ENCODE measurements at regions not wholly inside any gene's neighbourhood (a gene's known extent, or its start where the extent isn't known, plus 50 kb on each side); places are given as distances from the start of the nearest gene placed in this dataset.

DNA sequence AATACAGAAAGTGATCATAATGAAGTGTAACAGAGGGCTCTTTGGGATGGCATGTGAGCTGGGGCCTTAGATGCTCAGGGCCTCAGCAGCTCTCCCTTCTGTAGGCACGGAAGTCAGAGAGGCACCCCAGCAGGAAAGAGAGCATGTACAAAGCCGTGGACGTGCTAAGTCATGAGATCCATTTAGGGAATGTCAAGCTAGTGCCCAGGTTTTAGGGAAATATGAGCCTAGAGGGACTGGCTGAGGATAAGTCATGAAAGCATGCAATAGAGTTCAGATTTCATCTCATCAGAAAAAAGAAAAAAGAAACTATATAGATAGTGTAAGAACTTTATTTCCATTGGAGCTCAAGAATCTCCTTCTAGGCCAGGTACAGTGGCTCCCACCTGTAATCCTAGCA is 379.5 kb upstream of the KLF4 start:
- CTCF ChIA-PET, result interaction anchor here (1.1 kb wide), 1 partner anchor 17 kb away, joined by 3 read pairs; no protein-coding TSS in a partner anchor
- no peak for TF ChIP-seq ZNF433 (tag by site-specific recombination; IDR thresholded peaks at IDR 0.05; ENCODE audit: low read depth)
- POLR2A ChIA-PET, result no interaction called here

DNA sequence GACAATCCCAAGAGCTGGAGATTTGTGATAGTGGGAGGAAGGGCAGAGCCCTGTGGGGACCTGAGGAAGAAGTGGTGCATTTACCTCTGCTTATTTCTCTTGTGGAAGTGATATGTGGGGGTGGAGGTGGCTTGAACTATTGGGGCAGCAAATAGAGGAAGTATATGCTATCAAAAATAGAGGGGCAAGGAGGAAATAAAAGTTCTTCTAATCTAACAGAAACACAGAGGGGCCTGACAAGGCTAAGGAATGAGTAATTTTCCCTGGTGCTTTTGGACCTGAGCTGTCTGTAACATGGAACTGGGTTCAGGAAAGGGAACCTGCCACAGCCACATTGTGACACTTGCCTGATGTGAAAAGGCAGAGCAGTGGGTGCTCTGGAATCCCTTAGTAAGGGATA is 378.6 kb upstream of the KLF4 start:
- TF ChIP-seq, protein P1, sequence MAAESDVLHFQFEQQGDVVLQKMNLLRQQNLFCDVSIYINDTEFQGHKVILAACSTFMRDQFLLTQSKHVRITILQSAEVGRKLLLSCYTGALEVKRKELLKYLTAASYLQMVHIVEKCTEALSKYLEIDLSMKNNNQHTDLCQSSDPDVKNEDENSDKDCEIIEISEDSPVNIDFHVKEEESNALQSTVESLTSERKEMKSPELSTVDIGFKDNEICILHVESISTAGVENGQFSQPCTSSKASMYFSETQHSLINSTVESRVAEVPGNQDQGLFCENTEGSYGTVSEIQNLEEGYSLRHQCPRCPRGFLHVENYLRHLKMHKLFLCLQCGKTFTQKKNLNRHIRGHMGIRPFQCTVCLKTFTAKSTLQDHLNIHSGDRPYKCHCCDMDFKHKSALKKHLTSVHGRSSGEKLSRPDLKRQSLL (tag by site-specific recombination; IDR thresholded peaks at IDR 0.05), result no peak
- TF ChIP-seq, protein P2, sequence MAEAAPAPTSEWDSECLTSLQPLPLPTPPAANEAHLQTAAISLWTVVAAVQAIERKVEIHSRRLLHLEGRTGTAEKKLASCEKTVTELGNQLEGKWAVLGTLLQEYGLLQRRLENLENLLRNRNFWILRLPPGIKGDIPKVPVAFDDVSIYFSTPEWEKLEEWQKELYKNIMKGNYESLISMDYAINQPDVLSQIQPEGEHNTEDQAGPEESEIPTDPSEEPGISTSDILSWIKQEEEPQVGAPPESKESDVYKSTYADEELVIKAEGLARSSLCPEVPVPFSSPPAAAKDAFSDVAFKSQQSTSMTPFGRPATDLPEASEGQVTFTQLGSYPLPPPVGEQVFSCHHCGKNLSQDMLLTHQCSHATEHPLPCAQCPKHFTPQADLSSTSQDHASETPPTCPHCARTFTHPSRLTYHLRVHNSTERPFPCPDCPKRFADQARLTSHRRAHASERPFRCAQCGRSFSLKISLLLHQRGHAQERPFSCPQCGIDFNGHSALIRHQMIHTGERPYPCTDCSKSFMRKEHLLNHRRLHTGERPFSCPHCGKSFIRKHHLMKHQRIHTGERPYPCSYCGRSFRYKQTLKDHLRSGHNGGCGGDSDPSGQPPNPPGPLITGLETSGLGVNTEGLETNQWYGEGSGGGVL (tag by site-specific recombination; IDR thresholded peaks at IDR 0.05), result no peak
- TF ChIP-seq OVOL3 (tag by site-specific recombination; IDR thresholded peaks at IDR 0.05) (no peak), ZNF544 (tag by site-specific recombination; IDR thresholded peaks at IDR 0.05) (no peak), ZNF76 (tag by site-specific recombination; IDR thresholded peaks at IDR 0.05; ENCODE audit: borderline replicate concordance, low read depth) (no peak), ZNF501 (tag by site-specific recombination; IDR thresholded peaks at IDR 0.05) (no peak), ZNF202 (tag by site-specific recombination; IDR thresholded peaks at IDR 0.05; ENCODE audit: borderline replicate concordance) (no peak)
- Histone ChIP-seq H3K9me3 (ENCODE audit: control insufficient read depth, insufficient read depth, low read depth, low read length) (no peaks in the 10 kb centered on the region), H3K4me1 (ENCODE audit: control insufficient read depth, insufficient read depth, low read length) (no peaks in the 10 kb centered on the region)

More for the DNA sequence above, 379.5 kb upstream of the KLF4 start:
- Histone ChIP-seq H3K4me1 (ENCODE audit: control insufficient read depth, insufficient read depth, low read length) (no peaks in the 10 kb centered on the region), H3K9me3 (ENCODE audit: control insufficient read depth, insufficient read depth, low read depth, low read length) (no peaks in the 10 kb centered on the region), H3K36me3 (ENCODE audit: control insufficient read depth in 2 of 2, insufficient read depth in 1 of 2, low read length in 2 of 2) (no peaks in the 10 kb centered on the region), H3K27ac (ENCODE audit: extremely low read depth, low read depth, low read length) (no peak overlapping the region), H3K4me3 (ENCODE audit: low read depth, low read length) (no peak overlapping the region)

DNA sequence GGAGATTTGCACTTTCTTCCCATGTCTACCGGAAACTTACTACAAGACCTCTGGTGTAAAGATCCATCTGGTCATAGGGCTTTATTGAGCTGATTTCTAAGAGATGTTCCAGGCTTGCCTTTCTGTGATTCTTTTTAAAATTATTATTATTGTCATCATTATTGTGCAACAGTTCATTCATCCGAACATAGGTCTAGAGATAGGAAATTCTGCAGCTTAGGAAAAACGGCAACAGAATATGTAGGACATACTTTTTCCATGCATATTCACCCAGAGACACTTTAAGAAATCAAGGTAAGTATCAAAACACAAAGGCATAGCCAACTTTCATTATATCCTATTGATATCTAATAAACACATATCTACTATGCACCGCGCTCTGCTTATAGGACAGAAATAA is 378.2 kb upstream of the KLF4 start:
- CTCF ChIA-PET, result no interaction called here
- Histone ChIP-seq H3K9me3 (ENCODE audit: control insufficient read depth, insufficient read depth, low read depth, low read length) (no peaks in the 10 kb centered on the region), H3K27ac (ENCODE audit: extremely low read depth, low read depth, low read length) (no peak overlapping the region), H3K4me1 (ENCODE audit: control insufficient read depth, insufficient read depth, low read length) (no peaks in the 10 kb centered on the region), H3K4me3 (ENCODE audit: low read depth, low read length) (no peak overlapping the region), H3K36me3 (ENCODE audit: control insufficient read depth in 2 of 2, insufficient read depth in 1 of 2, low read length in 2 of 2) (no peaks in the 10 kb centered on the region)
- POLR2A ChIA-PET, result no interaction called here
- TF ChIP-seq ZNF132 (tag by site-specific recombination; IDR thresholded peaks at IDR 0.05; ENCODE audit: borderline replicate concordance), result no peak
- TF ChIP-seq ZNF621 (tag by site-specific recombination; IDR thresholded peaks at IDR 0.05), result no peak
- no peak for TF ChIP-seq ZNF140 (tag by site-specific recombination; IDR thresholded peaks at IDR 0.05)
- no peak for TF ChIP-seq ZNF560 (tag by site-specific recombination; IDR thresholded peaks at IDR 0.05; ENCODE audit: borderline replicate concordance)
- TF ChIP-seq ZNF292 (tag by site-specific recombination; IDR thresholded peaks at IDR 0.05; ENCODE audit: borderline replicate concordance, low read depth), result no peak
- TF ChIP-seq ZNF335 (tag by site-specific recombination; conservative IDR thresholded peaks at IDR 0.05), result no peak
- TF ChIP-seq, protein P3, sequence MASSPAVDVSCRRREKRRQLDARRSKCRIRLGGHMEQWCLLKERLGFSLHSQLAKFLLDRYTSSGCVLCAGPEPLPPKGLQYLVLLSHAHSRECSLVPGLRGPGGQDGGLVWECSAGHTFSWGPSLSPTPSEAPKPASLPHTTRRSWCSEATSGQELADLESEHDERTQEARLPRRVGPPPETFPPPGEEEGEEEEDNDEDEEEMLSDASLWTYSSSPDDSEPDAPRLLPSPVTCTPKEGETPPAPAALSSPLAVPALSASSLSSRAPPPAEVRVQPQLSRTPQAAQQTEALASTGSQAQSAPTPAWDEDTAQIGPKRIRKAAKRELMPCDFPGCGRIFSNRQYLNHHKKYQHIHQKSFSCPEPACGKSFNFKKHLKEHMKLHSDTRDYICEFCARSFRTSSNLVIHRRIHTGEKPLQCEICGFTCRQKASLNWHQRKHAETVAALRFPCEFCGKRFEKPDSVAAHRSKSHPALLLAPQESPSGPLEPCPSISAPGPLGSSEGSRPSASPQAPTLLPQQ (tag by site-specific recombination; IDR thresholded peaks at IDR 0.05), result no peak
- TF ChIP-seq, protein P4, sequence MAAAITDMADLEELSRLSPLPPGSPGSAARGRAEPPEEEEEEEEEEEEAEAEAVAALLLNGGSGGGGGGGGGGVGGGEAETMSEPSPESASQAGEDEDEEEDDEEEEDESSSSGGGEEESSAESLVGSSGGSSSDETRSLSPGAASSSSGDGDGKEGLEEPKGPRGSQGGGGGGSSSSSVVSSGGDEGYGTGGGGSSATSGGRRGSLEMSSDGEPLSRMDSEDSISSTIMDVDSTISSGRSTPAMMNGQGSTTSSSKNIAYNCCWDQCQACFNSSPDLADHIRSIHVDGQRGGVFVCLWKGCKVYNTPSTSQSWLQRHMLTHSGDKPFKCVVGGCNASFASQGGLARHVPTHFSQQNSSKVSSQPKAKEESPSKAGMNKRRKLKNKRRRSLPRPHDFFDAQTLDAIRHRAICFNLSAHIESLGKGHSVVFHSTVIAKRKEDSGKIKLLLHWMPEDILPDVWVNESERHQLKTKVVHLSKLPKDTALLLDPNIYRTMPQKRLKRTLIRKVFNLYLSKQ (tag by site-specific recombination; IDR thresholded peaks at IDR 0.05; ENCODE audit: borderline replicate concordance), result no peak
- TF ChIP-seq, protein P5, sequence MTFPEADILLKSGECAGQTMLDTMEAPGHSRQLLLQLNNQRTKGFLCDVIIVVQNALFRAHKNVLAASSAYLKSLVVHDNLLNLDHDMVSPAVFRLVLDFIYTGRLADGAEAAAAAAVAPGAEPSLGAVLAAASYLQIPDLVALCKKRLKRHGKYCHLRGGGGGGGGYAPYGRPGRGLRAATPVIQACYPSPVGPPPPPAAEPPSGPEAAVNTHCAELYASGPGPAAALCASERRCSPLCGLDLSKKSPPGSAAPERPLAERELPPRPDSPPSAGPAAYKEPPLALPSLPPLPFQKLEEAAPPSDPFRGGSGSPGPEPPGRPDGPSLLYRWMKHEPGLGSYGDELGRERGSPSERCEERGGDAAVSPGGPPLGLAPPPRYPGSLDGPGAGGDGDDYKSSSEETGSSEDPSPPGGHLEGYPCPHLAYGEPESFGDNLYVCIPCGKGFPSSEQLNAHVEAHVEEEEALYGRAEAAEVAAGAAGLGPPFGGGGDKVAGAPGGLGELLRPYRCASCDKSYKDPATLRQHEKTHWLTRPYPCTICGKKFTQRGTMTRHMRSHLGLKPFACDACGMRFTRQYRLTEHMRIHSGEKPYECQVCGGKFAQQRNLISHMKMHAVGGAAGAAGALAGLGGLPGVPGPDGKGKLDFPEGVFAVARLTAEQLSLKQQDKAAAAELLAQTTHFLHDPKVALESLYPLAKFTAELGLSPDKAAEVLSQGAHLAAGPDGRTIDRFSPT (tag by site-specific recombination; IDR thresholded peaks at IDR 0.05), result no peak
- TF ChIP-seq, protein P6, sequence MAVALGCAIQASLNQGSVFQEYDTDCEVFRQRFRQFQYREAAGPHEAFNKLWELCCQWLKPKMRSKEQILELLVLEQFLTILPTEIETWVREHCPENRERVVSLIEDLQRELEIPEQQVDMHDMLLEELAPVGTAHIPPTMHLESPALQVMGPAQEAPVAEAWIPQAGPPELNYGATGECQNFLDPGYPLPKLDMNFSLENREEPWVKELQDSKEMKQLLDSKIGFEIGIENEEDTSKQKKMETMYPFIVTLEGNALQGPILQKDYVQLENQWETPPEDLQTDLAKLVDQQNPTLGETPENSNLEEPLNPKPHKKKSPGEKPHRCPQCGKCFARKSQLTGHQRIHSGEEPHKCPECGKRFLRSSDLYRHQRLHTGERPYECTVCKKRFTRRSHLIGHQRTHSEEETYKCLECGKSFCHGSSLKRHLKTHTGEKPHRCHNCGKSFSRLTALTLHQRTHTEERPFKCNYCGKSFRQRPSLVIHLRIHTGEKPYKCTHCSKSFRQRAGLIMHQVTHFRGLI (tag by site-specific recombination; IDR thresholded peaks at IDR 0.05), result no peak
- no peak for TF ChIP-seq ZIC2 (tag by site-specific recombination; IDR thresholded peaks at IDR 0.05)
- TF ChIP-seq IKZF3 (tag by site-specific recombination; IDR thresholded peaks at IDR 0.05), result no peak
- no peak for TF ChIP-seq ZNF146 (tag by site-specific recombination; IDR thresholded peaks at IDR 0.05)
- TF ChIP-seq ZNF223 (tag by site-specific recombination; IDR thresholded peaks at IDR 0.05), result no peak
- TF ChIP-seq GLI2 (tag by site-specific recombination; IDR thresholded peaks at IDR 0.05; ENCODE audit: borderline replicate concordance, low read depth), result no peak

More for the DNA sequence above, 378.6 kb upstream of the KLF4 start:
- POLR2A ChIA-PET, result no interaction called here
- H3K27ac ChIP-seq (ENCODE audit: extremely low read depth, low read depth, low read length), result no peak overlapping the region
- CTCF ChIA-PET, result no interaction called here
- no peaks in the 10 kb centered on the region for H3K36me3 ChIP-seq (ENCODE audit: control insufficient read depth in 2 of 2, insufficient read depth in 1 of 2, low read length in 2 of 2)
- H3K4me3 ChIP-seq (ENCODE audit: low read depth, low read length), result no peak overlapping the region
